Naive thymus-derived CD4-positive, alpha-beta T cell (primary cell): ENCODE measurements at regions not wholly inside any gene's neighbourhood (a gene's known extent, or its start where the extent isn't known, plus 50 kb on each side); places are given as distances from the start of the nearest gene placed in this dataset.

Experiments
- ATAC-seq: fragments of 150-1000 bp; cut with Tn5 transposase; 2 replicates; pipeline ENCODE4 v1.10.0; 2021; ENCODE audit warnings: mild to moderate bottlenecking, moderate library complexity
- CTCF ChIA-PET: fragments of 350-600 bp; sonication (Branson Sonifier 250); formaldehyde crosslinking; loops from one replicate; lab custom pipeline; 2021; ENCODE audit warnings: antibody characterized with exemption; lab: Charles Lee
- POLR2A ChIA-PET: fragments of 350-600 bp; sonication (Branson Sonifier 250); formaldehyde crosslinking; loops from one replicate; lab custom pipeline; 2021; ENCODE audit warnings: antibody characterized with exemption, inconsistent platforms; lab: Charles Lee
- DNase-seq, 9 donors: peaks; one replicate each; pipeline versions ENCODE4 v3.0.0 to v3.0.0-alpha.2; 2020 to 2022; ENCODE audit warnings: mixed read lengths in 1 of 9
- H3K27ac ChIP-seq: one replicate; pipeline ENCODE4 v1.7.0; 2013; ENCODE audit warnings: mild to moderate bottlenecking, low read depth, low read length, moderate library complexity
- H3K27me3 ChIP-seq, 2 donors: one replicate each; pipeline ENCODE4 v1.7.0; 2013; ENCODE audit warnings: low read length in 2 of 2, mild to moderate bottlenecking in 2 of 2, moderate library complexity in 2 of 2; ENCODE audit not compliant: control insufficient read depth in 2 of 2, insufficient read depth in 2 of 2
- H3K36me3 ChIP-seq, 3 experiments: 1 replicate in 2 of 3; 2 replicates in 1 of 3; pipeline ENCODE4 v1.7.0; 2013; ENCODE audit warnings: low read length in 3 of 3, mild to moderate bottlenecking in 3 of 3, moderate library complexity in 1 of 3; ENCODE audit not compliant: insufficient read depth in 3 of 3, control insufficient read depth in 2 of 3
- H3K4me1 ChIP-seq, 2 donors: one replicate each; pipeline ENCODE4 v1.7.0; 2013; ENCODE audit warnings: low read length in 2 of 2, mild to moderate bottlenecking in 2 of 2, moderate library complexity in 1 of 2; ENCODE audit not compliant: control insufficient read depth in 2 of 2, insufficient read depth in 2 of 2
- H3K4me3 ChIP-seq: 2 replicates; pipeline ENCODE4 v1.7.0; 2013; ENCODE audit warnings: mild to moderate bottlenecking, low read length
- H3K9me3 ChIP-seq, 3 experiments: 1 replicate in 2 of 3; 2 replicates in 1 of 3; pipeline ENCODE4 v1.7.0; 2013; ENCODE audit warnings: low read length in 3 of 3; ENCODE audit not compliant: control insufficient read depth in 2 of 3
- H3K27ac Mint-ChIP-seq, 9 donors: one replicate each; pipeline ENCODE4 v1.8.0; 2020 to 2022; ENCODE audit warnings: mixed read lengths in 9 of 9, mild to moderate bottlenecking in 8 of 9, moderate library complexity in 5 of 9, inconsistent platforms in 2 of 9
- H3K27me3 Mint-ChIP-seq, 5 donors: one replicate each; pipeline ENCODE4 v1.8.0; 2021 to 2022; ENCODE audit warnings: mixed read lengths in 5 of 5, mild to moderate bottlenecking in 1 of 5
- H3K36me3 Mint-ChIP-seq, 5 donors: one replicate each; pipeline ENCODE4 v1.8.0; 2020 to 2022; ENCODE audit warnings: mixed read lengths in 5 of 5, mild to moderate bottlenecking in 3 of 5, inconsistent platforms in 1 of 5
- H3K4me1 Mint-ChIP-seq, 7 donors: one replicate each; pipeline ENCODE4 v1.8.0; 2020 to 2022; ENCODE audit warnings: mixed read lengths in 7 of 7, mild to moderate bottlenecking in 3 of 7, inconsistent platforms in 1 of 7
- H3K4me3 Mint-ChIP-seq, 10 donors: one replicate each; pipeline ENCODE4 v1.8.0; 2020 to 2022; ENCODE audit warnings: mild to moderate bottlenecking in 10 of 10, mixed read lengths in 10 of 10, moderate library complexity in 6 of 10, inconsistent platforms in 2 of 10
- H3K9me3 Mint-ChIP-seq, 11 donors: one replicate each; pipeline ENCODE4 v1.8.0; 2020 to 2022; ENCODE audit warnings: mixed read lengths in 11 of 11, mild to moderate bottlenecking in 4 of 11, inconsistent platforms in 1 of 11, moderate library complexity in 1 of 11
- intact Hi-C, 2 donors: fragments of 100-400 bp; cut with micrococcal nuclease; formaldehyde crosslinking; loops; one replicate each; pipeline ENCODE4 v1.15.1; 2023

DNA sequence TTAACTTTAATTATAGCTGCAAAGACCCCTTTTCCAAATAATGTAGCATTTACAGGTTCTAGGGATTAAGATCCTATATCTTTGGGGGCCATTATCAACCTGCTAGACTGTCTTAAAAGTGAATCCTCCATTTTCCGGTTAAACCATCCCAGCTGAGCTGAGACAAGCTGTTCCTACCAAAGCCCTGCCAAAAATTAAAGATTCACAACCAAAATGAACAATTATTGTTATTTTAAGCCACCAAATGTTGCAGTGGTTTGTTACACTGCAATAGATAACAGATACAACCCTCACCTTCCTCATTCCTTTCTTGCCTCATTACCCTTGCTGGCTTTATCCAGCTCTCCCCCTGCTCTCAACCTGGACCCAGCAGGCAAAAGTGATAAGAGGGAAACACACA lies 343.4 kb downstream of the CDK5RAP2 start:
- H3K27ac Mint-ChIP-seq = no peak overlapping the region
- Histone ChIP-seq H3K36me3 (no peaks in the 10 kb centered on the region), H3K9me3 (no peaks in the 10 kb centered on the region), H3K27me3 (no peaks in the 10 kb centered on the region), H3K4me1 (no peaks in the 10 kb centered on the region), H3K4me3 (no peak overlapping the region), H3K27ac (no peak overlapping the region)
- no peak for DNase-seq
- ChIA-PET POLR2A (no interaction called here), CTCF (no interaction called here)
- peaks cover 0 to 9% (median 7%) of the 10 kb centered on the region in 5 donors for H3K27me3 Mint-ChIP-seq
- H3K4me1 Mint-ChIP-seq = no peaks in the 10 kb centered on the region
- H3K9me3 Mint-ChIP-seq = peaks cover 0 to 3% (median 0%) of the 10 kb centered on the region in 11 donors
- no peak for ATAC-seq
- H3K4me3 Mint-ChIP-seq = no peak overlapping the region
- intact Hi-C loops = no loop called here
- H3K36me3 Mint-ChIP-seq = no peaks in the 10 kb centered on the region

DNA sequence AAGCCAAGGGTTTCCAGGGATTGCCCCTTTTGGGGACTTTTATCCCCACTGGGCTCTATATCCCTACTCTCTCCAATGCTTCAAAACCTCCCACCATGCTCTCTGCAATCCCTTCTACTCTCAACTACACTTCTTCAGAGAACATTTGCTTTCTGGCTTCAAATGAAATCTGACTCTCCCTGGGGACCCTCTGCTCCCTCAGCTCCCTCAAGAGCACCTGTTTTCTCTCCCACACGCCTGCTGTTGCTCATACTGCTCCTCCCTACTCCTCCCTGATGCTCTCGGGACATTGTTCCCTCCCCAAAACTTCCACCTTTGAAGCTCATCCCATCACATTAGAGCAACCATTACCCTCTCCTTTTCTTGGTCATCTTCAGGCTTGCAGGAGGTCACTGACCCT lies 344.9 kb downstream of the CDK5RAP2 start:
- no peaks in the 10 kb centered on the region for H3K4me1 ChIP-seq
- intact Hi-C loops = no loop called here
- CTCF ChIA-PET = no interaction called here
- Mint-ChIP-seq H3K36me3 (no peaks in the 10 kb centered on the region), H3K27me3 (peaks cover 0 to 9% (median 0%) of the 10 kb centered on the region in 5 donors), H3K4me1 (no peaks in the 10 kb centered on the region), H3K4me3 (no peak overlapping the region), H3K9me3 (peaks cover 0 to 3% (median 0%) of the 10 kb centered on the region in 11 donors), H3K27ac (no peak overlapping the region)
- no peaks in the 10 kb centered on the region for H3K36me3 ChIP-seq
- POLR2A ChIA-PET = no interaction called here
- no peaks in the 10 kb centered on the region for H3K9me3 ChIP-seq
- no peaks in the 10 kb centered on the region for H3K27me3 ChIP-seq
- no peak for ATAC-seq
- no peak for DNase-seq
- H3K27ac ChIP-seq = no peak overlapping the region
- no peak overlapping the region for H3K4me3 ChIP-seq

DNA sequence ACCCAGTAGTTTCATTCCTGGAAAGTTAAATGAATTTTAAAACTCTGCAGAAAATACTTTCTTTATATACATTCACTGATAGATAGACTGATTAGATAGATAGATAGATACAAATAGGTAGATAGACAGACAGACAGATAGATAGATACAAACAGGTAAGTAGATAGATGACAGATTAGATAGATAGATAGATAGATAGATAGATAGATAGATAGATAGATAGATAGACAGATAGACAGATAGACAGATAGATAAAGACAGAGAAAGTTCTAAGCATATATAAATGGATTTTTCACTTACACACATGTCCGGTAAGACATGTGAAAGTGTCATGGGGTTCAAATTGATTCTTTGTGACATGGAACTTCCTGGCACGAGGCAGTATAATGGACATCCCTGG lies 349.7 kb downstream of the CDK5RAP2 start:
- DNase-seq (no peak), ATAC-seq (no peak)
- Mint-ChIP-seq H3K27me3 (peaks cover 3 to 18% (median 10%) of the 10 kb centered on the region in 5 donors), H3K9me3 (peaks cover 0 to 16% (median 0%) of the 10 kb centered on the region in 11 donors), H3K4me1 (no peaks in the 10 kb centered on the region), H3K27ac (no peak overlapping the region), H3K36me3 (no peaks in the 10 kb centered on the region), H3K4me3 (no peak overlapping the region)
- H3K36me3 ChIP-seq = no peaks in the 10 kb centered on the region
- H3K27me3 ChIP-seq = no peaks in the 10 kb centered on the region
- H3K27ac ChIP-seq = no peak overlapping the region
- no peaks in the 10 kb centered on the region for H3K4me1 ChIP-seq
- CTCF ChIA-PET = no interaction called here
- H3K4me3 ChIP-seq = no peak overlapping the region
- POLR2A ChIA-PET = no interaction called here
- H3K9me3 ChIP-seq = no peaks in the 10 kb centered on the region
- intact Hi-C loops = no loop called here

GRCh38 chr9:120221844-120222243 lies 358.1 kb downstream of the CDK5RAP2 start:
- H3K36me3 Mint-ChIP-seq = no peaks in the 10 kb centered on the region
- ATAC-seq (no peak), DNase-seq (no peak)
- Histone ChIP-seq H3K4me3 (no peak overlapping the region), H3K9me3 (no peaks in the 10 kb centered on the region), H3K27me3 (no peaks in the 10 kb centered on the region), H3K27ac (no peak overlapping the region), H3K36me3 (no peaks in the 10 kb centered on the region), H3K4me1 (no peaks in the 10 kb centered on the region)
- no peak overlapping the region for H3K27ac Mint-ChIP-seq
- POLR2A ChIA-PET = no interaction called here
- peaks cover 0 to 11% (median 3%) of the 10 kb centered on the region in 11 donors for H3K9me3 Mint-ChIP-seq
- no peak overlapping the region for H3K4me3 Mint-ChIP-seq
- CTCF ChIA-PET = no interaction called here
- no peaks in the 10 kb centered on the region for H3K4me1 Mint-ChIP-seq
- intact Hi-C loops = no loop called here
- peaks cover 2 to 30% (median 10%) of the 10 kb centered on the region in 5 donors for H3K27me3 Mint-ChIP-seq

DNA sequence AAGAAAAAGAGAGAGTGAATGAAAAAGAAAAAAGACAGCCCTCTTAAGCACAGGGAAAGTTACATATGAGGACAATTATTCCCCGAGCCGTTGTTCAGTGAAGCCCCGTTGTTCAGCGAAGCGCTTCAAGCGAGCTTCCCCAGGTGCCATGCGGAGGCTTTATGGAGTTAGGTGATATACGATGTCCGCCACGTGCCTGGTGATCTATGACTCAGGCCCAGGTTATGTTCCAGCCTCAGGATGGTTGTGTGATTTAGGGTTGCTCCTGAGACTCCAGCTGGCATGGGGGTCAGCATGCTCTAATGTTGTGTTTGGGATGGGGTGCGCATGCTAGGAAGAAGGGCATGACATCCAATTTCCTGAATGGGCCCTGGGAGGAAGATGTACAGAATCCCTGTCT lies 365.6 kb downstream of the CDK5RAP2 start:
- Histone ChIP-seq H3K36me3 (no peaks in the 10 kb centered on the region), H3K27ac (no peak overlapping the region), H3K4me1 (no peaks in the 10 kb centered on the region), H3K4me3 (no peak overlapping the region), H3K9me3 (no peaks in the 10 kb centered on the region), H3K27me3 (no peaks in the 10 kb centered on the region)
- Mint-ChIP-seq H3K4me1 (no peaks in the 10 kb centered on the region), H3K4me3 (no peak overlapping the region), H3K9me3 (peaks cover 0 to 12% (median 0%) of the 10 kb centered on the region in 11 donors), H3K27ac (no peak overlapping the region), H3K36me3 (no peaks in the 10 kb centered on the region), H3K27me3 (peaks cover under 1 to 26% (median 5%) of the 10 kb centered on the region in 5 donors)
- DNase-seq = no peak
- ATAC-seq = no peak
- POLR2A ChIA-PET = interaction anchor here (0.7 kb wide), 1 partner anchor 481 kb away, joined by 3 read pairs; no protein-coding TSS in a partner anchor
- CTCF ChIA-PET = no interaction called here
- intact Hi-C loops = no loop called here

DNA sequence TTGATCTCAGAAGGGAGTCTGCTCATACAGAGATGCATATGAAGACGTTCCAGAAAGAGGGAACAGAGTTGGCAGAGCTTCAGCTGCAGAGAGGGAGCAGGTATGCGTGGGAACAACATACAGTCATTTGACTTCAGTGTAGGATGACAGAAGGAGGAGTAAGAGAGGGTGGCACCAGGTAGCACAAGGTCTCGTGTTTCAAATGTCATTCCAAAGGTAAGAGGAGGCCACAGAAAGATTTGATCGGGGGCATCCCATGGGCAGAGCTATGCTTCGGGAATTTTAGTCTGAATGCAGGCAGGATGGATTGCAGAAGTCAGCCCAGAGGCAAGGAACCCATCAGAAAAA lies 367.1 kb downstream of the CDK5RAP2 start:
- no peak overlapping the region for H3K27ac Mint-ChIP-seq

DNA sequence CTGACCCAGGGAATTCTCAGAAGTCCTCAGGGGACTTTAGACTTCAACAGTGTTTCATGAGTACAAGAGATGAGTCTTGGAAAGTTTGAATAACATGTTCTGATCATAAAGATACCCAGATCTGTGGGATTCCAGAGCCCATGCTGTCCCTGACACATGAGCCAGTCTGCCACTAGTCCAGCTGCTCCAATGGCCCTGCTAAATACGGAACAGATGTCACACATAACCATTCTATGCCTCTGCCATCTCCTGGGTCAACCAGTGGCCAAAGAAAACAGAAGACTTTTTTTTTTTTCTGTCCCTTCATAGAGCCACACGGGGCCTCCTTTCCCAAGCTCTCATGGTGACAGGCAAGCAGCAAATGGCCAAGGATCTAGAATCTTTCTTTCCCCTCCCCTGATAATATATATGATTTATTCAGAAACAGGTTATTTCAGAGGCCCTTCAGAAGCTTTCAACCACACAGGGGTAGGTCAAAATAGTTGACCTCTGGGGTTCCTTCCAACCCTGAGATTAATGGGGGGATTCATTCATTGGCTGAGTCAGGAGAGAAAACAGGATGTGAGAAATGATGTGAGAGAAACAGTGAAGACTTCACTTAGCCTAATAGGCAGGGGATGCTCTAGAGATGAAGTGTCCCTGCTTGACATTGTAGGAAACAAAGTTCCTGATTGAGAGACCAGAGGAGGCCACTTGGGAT lies 367.7 kb downstream of the CDK5RAP2 start:
- ATAC-seq = no peak
- Mint-ChIP-seq H3K36me3 (no peaks in the 10 kb centered on the region), H3K4me3 (no peak overlapping the region), H3K4me1 (peaks cover 0 to under 1% (median 0%) of the 10 kb centered on the region in 7 donors), H3K27me3 (peaks cover 0 to 15% (median 5%) of the 10 kb centered on the region in 5 donors), H3K27ac (no peak overlapping the region), H3K9me3 (peaks cover 0 to 6% (median 0%) of the 10 kb centered on the region in 11 donors)
- no peaks in the 10 kb centered on the region for H3K27me3 ChIP-seq
- POLR2A ChIA-PET = no interaction called here
- CTCF ChIA-PET = no interaction called here
- no peaks in the 10 kb centered on the region for H3K4me1 ChIP-seq
- H3K27ac ChIP-seq = no peak overlapping the region
- DNase-seq = no peak
- intact Hi-C loops = no loop called here
- no peak overlapping the region for H3K4me3 ChIP-seq
- H3K36me3 ChIP-seq = no peaks in the 10 kb centered on the region
- no peaks in the 10 kb centered on the region for H3K9me3 ChIP-seq

More for the DNA sequence above, 367.1 kb downstream of the CDK5RAP2 start:
- Mint-ChIP-seq H3K36me3 (no peaks in the 10 kb centered on the region), H3K9me3 (peaks cover 0 to 7% (median 0%) of the 10 kb centered on the region in 11 donors), H3K4me3 (no peak overlapping the region), H3K4me1 (no peaks in the 10 kb centered on the region), H3K27me3 (peaks cover 0 to 16% (median 5%) of the 10 kb centered on the region in 5 donors)
- ChIA-PET POLR2A (no interaction called here), CTCF (no interaction called here)
- Histone ChIP-seq H3K4me1 (no peaks in the 10 kb centered on the region), H3K27me3 (no peaks in the 10 kb centered on the region), H3K27ac (no peak overlapping the region), H3K36me3 (no peaks in the 10 kb centered on the region), H3K9me3 (no peaks in the 10 kb centered on the region), H3K4me3 (no peak overlapping the region)
- DNase-seq (no peak), ATAC-seq (no peak)
- intact Hi-C loops = no loop called here
